HCT116 (cell line): ENCODE measurements at regions not wholly inside any gene's neighbourhood (a gene's known extent, or its start where the extent isn't known, plus 50 kb on each side); places are given as distances from the start of the nearest gene placed in this dataset.

Source experiments
- ATAC-seq: fragments of 200-7000 bp; cut with Tn5 transposase; 2 replicates; pipeline ENCODE4 v1.9.1; 2020; ENCODE audit warnings: mild to moderate bottlenecking, moderate library complexity
- BruUV-seq: library from RNA; stranded (reverse); fragments of 400-500 nt; replicated peaks from 2 replicates; lab custom pipeline; 2021; lab: Mats Ljungman, UMichigan
- CTCF ChIA-PET: fragments of 300-600 bp; sonication (Branson Sonifier 250); formaldehyde crosslinking; loops from one replicate; lab custom pipeline; 2021; ENCODE audit warnings: antibody characterized with exemption; lab: Charles Lee
- POLR2A ChIA-PET: fragments of 300-600, 350-600 bp; sonication (Branson Sonifier 250); formaldehyde crosslinking; loops from one replicate; lab custom pipeline; 2021; ENCODE audit warnings: antibody characterized with exemption; lab: Charles Lee
- RAD21 ChIA-PET, 2 experiments: fragments of 300-600 bp; sonication (Branson Sonifier 250); formaldehyde crosslinking; loops; one replicate each; lab custom pipeline; 2023; ENCODE audit warnings: low total read pairs in 2 of 2; ENCODE audit not compliant: uncharacterized antibody in 2 of 2, unreplicated experiment in 2 of 2, low non-redundant PET in 1 of 2; lab: Charles Lee
- DNase-seq: peaks from one replicate; pipeline ENCODE4 v3.0.0-alpha.2; 2010; ENCODE audit warnings: low read depth, low spot score
- H2AFZ ChIP-seq: fragments of 200-600 bp; shearing (Covaris generic), sonication (generic); 2 replicates; pipeline ENCODE4 v1.6.1; 2017; ENCODE audit warnings: low read depth, mixed run types, mixed read lengths, antibody characterized with exemption, low read length; ENCODE audit not compliant: poor library complexity, severe bottlenecking
- H3K27ac ChIP-seq: 2 replicates; pipeline ENCODE4 v1.5.1; 2012; ENCODE audit warnings: low read depth, low read length
- H3K27me3 ChIP-seq: fragments of 200-600 bp; sonication (generic); 2 replicates; pipeline ENCODE4 v1.6.1; 2016; ENCODE audit warnings: mixed run types, low read length, mixed read lengths; ENCODE audit not compliant: insufficient read depth
- H3K36me3 ChIP-seq, 2 experiments: fragments of 200-500 bp in 1 of 2; fragments of 200-600 bp in 1 of 2; sonication (Bioruptor generic) in 1 of 2; sonication (generic) in 1 of 2; 2 replicates each; pipeline versions ENCODE4 v1.5.1 to v1.6.1; 2014 to 2016; ENCODE audit warnings: low read length in 2 of 2, inconsistent platforms in 1 of 2, mixed read lengths in 1 of 2, mixed run types in 1 of 2; ENCODE audit not compliant: insufficient read depth in 2 of 2, control insufficient read depth in 1 of 2
- H3K4me1 ChIP-seq, 2 experiments: fragments of 200-600 bp in 1 of 2; sonication (generic) in 1 of 2; 2 replicates each; pipeline versions ENCODE4 v1.5.1 to v1.6.1; 2012 to 2017; ENCODE audit warnings: low read length in 2 of 2, inconsistent platforms in 1 of 2, mild to moderate bottlenecking in 1 of 2, mixed read lengths in 1 of 2, mixed run types in 1 of 2, moderate library complexity in 1 of 2; ENCODE audit not compliant: insufficient read depth in 2 of 2, control insufficient read depth in 1 of 2
- H3K4me2 ChIP-seq: fragments of 200-600 bp; sonication (generic); 2 replicates; pipeline ENCODE4 v1.6.1; 2017; ENCODE audit warnings: mixed run types, low read length, mixed read lengths
- H3K4me3 ChIP-seq, 2 experiments: fragments of 200-600 bp in 1 of 2; sonication (generic) in 1 of 2; replicated peaks in 1 of 2; 2 replicates each; pipeline ENCODE4 v1.5.1; 2011 to 2016; ENCODE audit warnings: low read length in 2 of 2, control low read depth in 1 of 2, low read depth in 1 of 2, mild to moderate bottlenecking in 1 of 2, mixed read lengths in 1 of 2, mixed run types in 1 of 2
- H3K79me2 ChIP-seq: fragments of 200-600 bp; sonication (generic); 2 replicates; pipeline ENCODE4 v1.6.1; 2017; ENCODE audit warnings: mild to moderate bottlenecking, mixed run types, low read length, moderate library complexity, mixed read lengths; ENCODE audit not compliant: insufficient read depth
- H3K9ac ChIP-seq: fragments of 200-600 bp; sonication (generic); 2 replicates; pipeline ENCODE4 v1.6.1; 2016; ENCODE audit warnings: low read length, mixed read lengths
- H3K9me2 ChIP-seq: fragments of 200-600 bp; sonication (generic), shearing (Covaris generic); 2 replicates; pipeline ENCODE4 v1.6.1; 2017; ENCODE audit warnings: mixed run types, mild to moderate bottlenecking, moderate library complexity; ENCODE audit not compliant: insufficient read depth
- H3K9me3 ChIP-seq, 2 experiments: fragments of 200-500 bp in 1 of 2; fragments of 200-600 bp in 1 of 2; sonication (Bioruptor generic) in 1 of 2; sonication (generic) in 1 of 2; 2 replicates each; pipeline ENCODE4 v1.6.1; 2014 to 2017; ENCODE audit warnings: low read length in 2 of 2, mixed read lengths in 2 of 2, inconsistent platforms in 1 of 2, low read depth in 1 of 2, mild to moderate bottlenecking in 1 of 2, mixed run types in 1 of 2, moderate library complexity in 1 of 2; ENCODE audit not compliant: control insufficient read depth in 1 of 2, insufficient read depth in 1 of 2
- H4K20me1 ChIP-seq: fragments of 200-600 bp; sonication (generic), shearing (Covaris generic); 2 replicates; pipeline ENCODE4 v1.6.1; 2017; ENCODE audit warnings: mixed run types, mild to moderate bottlenecking, moderate library complexity; ENCODE audit not compliant: insufficient read depth
- ATF3 ChIP-seq: IDR thresholded peaks from 2 replicates; pipeline ENCODE4 v1.6.1; 2012
- CBX3 ChIP-seq: IDR thresholded peaks from 2 replicates; pipeline ENCODE4 v1.6.1; 2012; ENCODE audit warnings: low read depth
- CEBPB ChIP-seq: IDR thresholded peaks from 2 replicates; pipeline ENCODE4 v1.6.1; 2012; ENCODE audit warnings: low read depth
- EGR1 ChIP-seq: IDR thresholded peaks from 2 replicates; pipeline ENCODE4 v1.6.1; 2012; ENCODE audit warnings: low read depth
- ELF1 ChIP-seq: IDR thresholded peaks from 2 replicates; pipeline ENCODE4 v1.6.1; 2012; ENCODE audit warnings: low read depth, borderline replicate concordance
- EZH2 ChIP-seq: fragments of 200-600 bp; sonication (generic); IDR thresholded peaks from 2 replicates; pipeline ENCODE4 v1.6.1; 2017; ENCODE audit warnings: antibody characterized with exemption, mixed run types
- EZH2phosphoT487 ChIP-seq: fragments of 200-600 bp; IDR thresholded peaks from 2 replicates; pipeline ENCODE4 v1.6.1; 2018; ENCODE audit warnings: antibody characterized with exemption, borderline replicate concordance
- FOSL1 ChIP-seq: IDR thresholded peaks from 2 replicates; pipeline ENCODE4 v1.6.1; 2012; ENCODE audit warnings: low read depth
- MAX ChIP-seq: IDR thresholded peaks from 2 replicates; pipeline ENCODE4 v1.6.1; 2012
- POLR2AphosphoS5 ChIP-seq: IDR thresholded peaks from 2 replicates; pipeline ENCODE4 v1.6.1; 2011; ENCODE audit warnings: mild to moderate bottlenecking, low read depth, low read length, moderate library complexity
- RAD21 ChIP-seq: IDR thresholded peaks from 2 replicates; pipeline ENCODE4 v1.6.1; 2012; ENCODE audit warnings: low read depth, mild to moderate bottlenecking
- REST ChIP-seq: IDR thresholded peaks from 2 replicates; pipeline ENCODE4 v1.6.1; 2012; ENCODE audit warnings: low read depth
- SP1 ChIP-seq: IDR thresholded peaks from 2 replicates; pipeline ENCODE4 v1.6.1; 2012; ENCODE audit warnings: low read depth
- SRF ChIP-seq: IDR thresholded peaks from 2 replicates; pipeline ENCODE4 v1.6.1; 2012; ENCODE audit warnings: low read depth
- intact Hi-C: fragments of 100-400 bp; cut with micrococcal nuclease; formaldehyde crosslinking; loops from 2 replicates; pipeline ENCODE4 v1.10.0; 2022

DNA sequence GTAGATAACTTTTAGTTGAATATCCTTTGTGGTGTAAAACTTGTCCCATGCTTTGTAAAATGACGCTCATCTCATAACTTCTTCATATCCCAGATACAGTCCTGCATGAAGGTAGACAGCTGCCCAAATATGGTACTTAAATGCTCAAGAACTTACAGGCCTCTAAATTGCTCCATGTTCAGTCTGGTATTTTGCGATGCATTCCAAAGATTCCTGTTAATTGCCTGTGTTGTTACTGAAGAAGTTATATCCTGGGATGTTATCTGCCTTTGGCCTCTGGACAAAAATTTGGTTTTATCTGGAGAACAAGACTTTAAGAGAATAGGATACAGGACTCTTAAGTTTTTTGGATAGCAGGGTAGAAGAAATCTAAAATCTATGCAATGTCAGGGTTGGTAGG lies 473.0 kb downstream of the PCNX1 start:
- ChIA-PET RAD21 (no interaction called here), POLR2A (no interaction called here), CTCF (no interaction called here)
- H3K36me3 ChIP-seq: no peaks in the 10 kb centered on the region
- 0 out of 2 replicates have a peak, but pooled peaks cover 3% of the 10 kb centered on the region for H4K20me1 ChIP-seq
- intact Hi-C loops: no loop called here
- H3K9me2 ChIP-seq: no peaks in the 10 kb centered on the region
- peaks cover 0 to 4% of the 10 kb centered on the region in 2 experiments; a peak in 1 of 4 replicates for H3K4me1 ChIP-seq
- ATAC-seq (no peak), DNase-seq (no peak)
- H3K79me2 ChIP-seq: peaks cover 46% of the 10 kb centered on the region
- H3K9me3 ChIP-seq: no peaks in the 10 kb centered on the region
- no peak overlapping the region for H3K4me3 ChIP-seq
- H3K27me3 ChIP-seq: no peaks in the 10 kb centered on the region
- H2AFZ ChIP-seq: no peak overlapping the region
- no TSS peak for BruUV-seq
- peak overlapping the region; percentile 7; the same call in 1 of the 2 replicates for H3K4me2 ChIP-seq
- TF ChIP-seq EZH2: no peak
- TF ChIP-seq EZH2phosphoT487: no peak
- no peak for TF ChIP-seq ATF3
- no peak for TF ChIP-seq EGR1
- no peak for TF ChIP-seq RAD21
- TF ChIP-seq ELF1: no peak
- no peak overlapping the region for H3K27ac ChIP-seq
- H3K9ac ChIP-seq: no peak overlapping the region

GRCh38 chr14:71381814-71382213 lies 474.6 kb downstream of the PCNX1 start:
- H3K79me2 ChIP-seq: peaks cover 37% of the 10 kb centered on the region
- H3K4me2 ChIP-seq: no peak overlapping the region
- TF ChIP-seq FOSL1: no peak
- no peak for TF ChIP-seq SRF
- no peak for TF ChIP-seq ELF1
- TF ChIP-seq EZH2: no peak
- TF ChIP-seq EGR1: no peak
- no peak for TF ChIP-seq MAX
- no peak for TF ChIP-seq CBX3
- no peak for TF ChIP-seq CEBPB
- no peak for TF ChIP-seq REST
- TF ChIP-seq ATF3: no peak
- no peak for TF ChIP-seq SP1
- TF ChIP-seq POLR2AphosphoS5: no peak
- TF ChIP-seq, all 23 proteins: peak for 0
- BruUV-seq: no TSS peak
- ChIA-PET POLR2A (no interaction called here), CTCF (no interaction called here), RAD21 (no interaction called here)
- H3K4me1 ChIP-seq: peaks cover 0 to 4% of the 10 kb centered on the region in 2 experiments; a peak in 1 of 4 replicates
- no peak overlapping the region for H2AFZ ChIP-seq
- no peaks in the 10 kb centered on the region for H3K9me3 ChIP-seq
- H3K9me2 ChIP-seq: no peaks in the 10 kb centered on the region
- H3K4me3 ChIP-seq: no peak overlapping the region
- no peak overlapping the region for H3K27ac ChIP-seq
- no peaks in the 10 kb centered on the region for H3K27me3 ChIP-seq
- DNase-seq (no peak), ATAC-seq (no peak)
- no peaks in the 10 kb centered on the region for H3K36me3 ChIP-seq
- H3K9ac ChIP-seq: no peak overlapping the region
- intact Hi-C loops: no loop called here
- 0 out of 2 replicates have a peak, but pooled peaks cover 3% of the 10 kb centered on the region for H4K20me1 ChIP-seq
